Colonic mucosa (tissue), 4 donors: ENCODE measurements at regions not wholly inside any gene's neighbourhood (a gene's known extent, or its start where the extent isn't known, plus 50 kb on each side); places are given as distances from the start of the nearest gene placed in this dataset.

Experiments used
- DNase-seq: peaks from one replicate; pipeline ENCODE4 v3.0.0-alpha.2; 2020
- H3K27ac ChIP-seq: fragments of 200-600 bp; one replicate; pipeline ENCODE4 v1.8.0; 2021
- H3K27me3 ChIP-seq: fragments of 200-600 bp; one replicate; pipeline ENCODE4 v1.8.0; 2021
- H3K36me3 ChIP-seq: fragments of 200-600 bp; one replicate; pipeline ENCODE4 v1.8.0; 2021
- H3K4me1 ChIP-seq: fragments of 200-600 bp; one replicate; pipeline ENCODE4 v1.8.0; 2021; ENCODE audit warnings: mild to moderate bottlenecking
- H3K4me3 ChIP-seq: fragments of 200-600 bp; one replicate; pipeline ENCODE4 v1.8.0; 2021
- H3K9ac ChIP-seq, 2 donors: one replicate each; pipeline ENCODE4 v1.7.0; 2013; ENCODE audit warnings: control low read depth in 2 of 2, low read depth in 2 of 2, low read length in 2 of 2
- H3K9me3 ChIP-seq: fragments of 200-600 bp; one replicate; pipeline ENCODE4 v1.8.0; 2021
- intact Hi-C: fragments of 100-400 bp; cut with DNase I; formaldehyde crosslinking; loops from one replicate; pipeline ENCODE4 v1.14.1; 2022
- TF ChIP-seq, protein P1 (sequence below): fragments of 200-600 bp; IDR thresholded peaks from one replicate; pipeline ENCODE4 v1.8.0; 2022; ENCODE audit warnings: antibody characterized with exemption, mild to moderate bottlenecking
- donor health status: healthy.
- donor health status: DM: no; HTN: no; CAD: no.
- donor health status: DM: no; HTN: no; CAD: no.

DNA sequence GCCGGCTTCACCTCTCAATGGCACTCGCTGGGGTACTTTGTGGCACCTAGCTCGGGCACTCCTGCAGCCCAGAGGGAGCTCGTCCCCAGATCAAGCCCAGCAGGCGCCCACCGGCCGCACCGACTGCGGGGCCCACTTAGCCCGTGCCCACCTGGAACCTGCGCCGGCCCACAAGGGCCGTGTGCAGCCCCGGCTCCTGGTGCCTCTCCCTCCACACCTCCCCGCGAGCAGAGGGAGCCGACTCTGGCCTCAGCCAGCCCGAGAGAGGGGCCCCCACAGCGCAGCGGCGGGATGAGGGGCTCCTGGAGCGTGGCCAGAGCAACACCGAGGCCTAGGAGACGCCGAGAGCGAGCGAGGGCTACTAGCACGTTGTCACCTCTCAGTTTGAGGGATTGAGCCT is 82.1 kb upstream of the SHISA3 start:
- DNase-seq, result no peak
- TF ChIP-seq, protein P1, sequence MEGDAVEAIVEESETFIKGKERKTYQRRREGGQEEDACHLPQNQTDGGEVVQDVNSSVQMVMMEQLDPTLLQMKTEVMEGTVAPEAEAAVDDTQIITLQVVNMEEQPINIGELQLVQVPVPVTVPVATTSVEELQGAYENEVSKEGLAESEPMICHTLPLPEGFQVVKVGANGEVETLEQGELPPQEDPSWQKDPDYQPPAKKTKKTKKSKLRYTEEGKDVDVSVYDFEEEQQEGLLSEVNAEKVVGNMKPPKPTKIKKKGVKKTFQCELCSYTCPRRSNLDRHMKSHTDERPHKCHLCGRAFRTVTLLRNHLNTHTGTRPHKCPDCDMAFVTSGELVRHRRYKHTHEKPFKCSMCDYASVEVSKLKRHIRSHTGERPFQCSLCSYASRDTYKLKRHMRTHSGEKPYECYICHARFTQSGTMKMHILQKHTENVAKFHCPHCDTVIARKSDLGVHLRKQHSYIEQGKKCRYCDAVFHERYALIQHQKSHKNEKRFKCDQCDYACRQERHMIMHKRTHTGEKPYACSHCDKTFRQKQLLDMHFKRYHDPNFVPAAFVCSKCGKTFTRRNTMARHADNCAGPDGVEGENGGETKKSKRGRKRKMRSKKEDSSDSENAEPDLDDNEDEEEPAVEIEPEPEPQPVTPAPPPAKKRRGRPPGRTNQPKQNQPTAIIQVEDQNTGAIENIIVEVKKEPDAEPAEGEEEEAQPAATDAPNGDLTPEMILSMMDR, result no peak
- Histone ChIP-seq H3K4me3 (no peak overlapping the region), H3K4me1 (no peaks in the 10 kb centered on the region), H3K27me3 (no peaks in the 10 kb centered on the region), H3K9ac (no peak overlapping the region), H3K9me3 (no peaks in the 10 kb centered on the region), H3K36me3 (no peaks in the 10 kb centered on the region), H3K27ac (no peak overlapping the region)
- intact Hi-C loops, result no loop called here

DNA sequence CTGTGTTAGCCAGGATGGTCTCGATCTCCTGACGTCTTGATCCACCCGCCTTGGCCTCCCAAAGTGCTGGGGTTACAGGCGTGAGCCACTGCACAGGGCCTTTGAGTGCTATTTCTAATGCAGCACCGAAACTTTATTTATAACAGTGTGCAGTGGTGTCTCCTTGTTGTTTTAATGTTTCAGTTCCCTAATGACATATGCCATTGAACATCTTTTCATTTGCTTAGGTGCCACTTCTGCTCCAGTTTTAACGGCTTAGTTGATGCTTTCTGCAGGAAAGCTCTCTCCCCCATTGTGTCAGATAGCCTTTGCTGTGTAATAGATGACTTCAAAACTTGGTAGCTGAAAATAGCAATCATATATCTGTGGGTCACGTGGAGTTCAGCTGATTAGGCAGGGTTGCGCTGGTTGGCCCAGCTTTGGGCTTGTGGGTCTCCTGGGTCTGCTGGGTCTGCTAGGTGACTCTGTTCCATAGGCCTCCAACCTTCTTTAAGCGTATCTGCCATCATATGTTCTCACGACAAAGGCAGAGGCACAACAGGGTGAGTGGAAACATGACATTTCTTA is 76.4 kb upstream of the SHISA3 start:
- H3K27ac ChIP-seq, result no peak overlapping the region
- no peak overlapping the region for H3K9ac ChIP-seq
- no peaks in the 10 kb centered on the region for H3K36me3 ChIP-seq
- no peaks in the 10 kb centered on the region for H3K4me1 ChIP-seq
- H3K9me3 ChIP-seq, result no peaks in the 10 kb centered on the region
- intact Hi-C loops, result no loop called here
- H3K4me3 ChIP-seq, result no peak overlapping the region
- no peaks in the 10 kb centered on the region for H3K27me3 ChIP-seq
- TF ChIP-seq, protein P1, result no peak
- DNase-seq, result no peak

DNA sequence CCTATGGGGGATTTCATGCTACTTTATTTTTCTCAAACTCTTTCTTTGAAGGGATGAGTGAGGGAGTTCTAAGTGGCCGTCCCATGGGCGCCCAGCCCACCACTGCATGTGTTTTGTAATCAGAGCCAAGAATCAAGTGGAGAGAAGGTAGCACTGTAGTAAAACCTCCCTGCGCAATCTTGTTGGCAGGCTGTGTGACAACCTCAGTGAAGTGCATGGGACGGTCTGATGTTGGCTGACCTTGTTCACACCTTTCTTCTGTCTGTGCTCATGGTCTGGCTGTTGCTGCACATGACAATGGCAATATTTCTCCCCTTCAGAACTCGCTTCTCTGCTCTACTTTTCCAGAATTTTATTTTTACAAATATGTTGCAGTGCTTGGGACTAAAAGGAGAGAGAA is 71.2 kb upstream of the SHISA3 start:
- no peaks in the 10 kb centered on the region for H3K9me3 ChIP-seq
- TF ChIP-seq, protein P1, result no peak
- intact Hi-C loops, result no loop called here
- H3K9ac ChIP-seq, result no peak overlapping the region
- DNase-seq, result no peak
- H3K4me1 ChIP-seq, result no peaks in the 10 kb centered on the region
- H3K27me3 ChIP-seq, result no peaks in the 10 kb centered on the region
- no peak overlapping the region for H3K27ac ChIP-seq
- no peaks in the 10 kb centered on the region for H3K36me3 ChIP-seq
- no peak overlapping the region for H3K4me3 ChIP-seq

DNA sequence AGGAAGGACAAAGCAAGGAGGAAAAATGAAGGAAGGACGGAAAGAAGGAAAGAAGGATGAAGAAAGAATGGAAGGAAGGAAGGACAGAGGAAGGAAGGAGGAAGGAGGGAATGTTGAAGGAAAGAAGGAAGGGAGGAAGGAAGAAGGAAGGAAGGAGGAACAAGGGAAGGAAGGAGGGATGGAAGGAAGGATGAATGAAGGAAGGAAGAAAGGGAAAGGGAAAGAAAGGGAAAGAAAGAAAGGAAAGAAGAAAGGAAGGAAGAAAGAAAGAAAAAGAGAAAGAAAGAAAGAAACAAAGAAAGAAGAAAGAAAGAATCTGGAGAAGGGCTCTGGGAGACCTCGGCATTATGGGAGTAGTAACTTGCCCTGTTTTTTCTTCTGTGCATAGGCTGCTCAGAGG is 70.8 kb upstream of the SHISA3 start:
- H3K36me3 ChIP-seq, result no peaks in the 10 kb centered on the region
- H3K9me3 ChIP-seq, result no peaks in the 10 kb centered on the region
- no peaks in the 10 kb centered on the region for H3K27me3 ChIP-seq
- TF ChIP-seq, protein P1, result no peak
- no peak overlapping the region for H3K9ac ChIP-seq
- H3K27ac ChIP-seq, result no peak overlapping the region
- intact Hi-C loops, result no loop called here
- no peak for DNase-seq
- H3K4me3 ChIP-seq, result no peak overlapping the region
- H3K4me1 ChIP-seq, result no peaks in the 10 kb centered on the region

DNA sequence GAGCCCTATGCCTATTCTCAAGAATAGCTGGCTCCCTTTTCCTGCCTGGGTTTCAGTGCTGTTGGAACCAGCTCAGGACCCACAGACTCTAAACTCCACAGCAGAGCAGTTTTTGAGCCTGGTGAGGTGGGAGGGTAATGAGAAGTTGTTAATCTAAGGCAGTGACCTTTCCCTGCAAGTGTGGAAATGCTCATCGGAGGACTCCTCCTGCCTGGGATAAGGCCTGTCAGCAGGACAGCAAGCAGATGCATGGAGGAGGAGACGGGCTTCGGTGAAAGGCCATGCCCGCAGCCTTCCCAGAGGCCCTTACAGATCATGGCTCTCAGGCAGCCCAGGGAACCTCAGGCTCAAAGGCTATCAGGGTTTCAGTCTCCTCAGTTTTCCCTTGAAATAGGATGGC is 70.0 kb upstream of the SHISA3 start:
- Histone ChIP-seq H3K9ac (no peak overlapping the region), H3K4me3 (no peak overlapping the region), H3K27ac (no peak overlapping the region), H3K9me3 (no peaks in the 10 kb centered on the region), H3K4me1 (no peaks in the 10 kb centered on the region), H3K36me3 (no peaks in the 10 kb centered on the region), H3K27me3 (no peaks in the 10 kb centered on the region)
- DNase-seq, result no peak
- TF ChIP-seq, protein P1, result no peak
- intact Hi-C loops, result no loop called here
